ENCODE measurements at regions not wholly inside any gene's neighbourhood (a gene's known extent, or its start where the extent isn't known, plus 50 kb on each side); places are given as distances from the start of the nearest gene placed in this dataset.
A peak's percentile ranks its signal among the peaks of the same experiment; 100 is the strongest.

- TF ChIP-seq, protein P1, sequence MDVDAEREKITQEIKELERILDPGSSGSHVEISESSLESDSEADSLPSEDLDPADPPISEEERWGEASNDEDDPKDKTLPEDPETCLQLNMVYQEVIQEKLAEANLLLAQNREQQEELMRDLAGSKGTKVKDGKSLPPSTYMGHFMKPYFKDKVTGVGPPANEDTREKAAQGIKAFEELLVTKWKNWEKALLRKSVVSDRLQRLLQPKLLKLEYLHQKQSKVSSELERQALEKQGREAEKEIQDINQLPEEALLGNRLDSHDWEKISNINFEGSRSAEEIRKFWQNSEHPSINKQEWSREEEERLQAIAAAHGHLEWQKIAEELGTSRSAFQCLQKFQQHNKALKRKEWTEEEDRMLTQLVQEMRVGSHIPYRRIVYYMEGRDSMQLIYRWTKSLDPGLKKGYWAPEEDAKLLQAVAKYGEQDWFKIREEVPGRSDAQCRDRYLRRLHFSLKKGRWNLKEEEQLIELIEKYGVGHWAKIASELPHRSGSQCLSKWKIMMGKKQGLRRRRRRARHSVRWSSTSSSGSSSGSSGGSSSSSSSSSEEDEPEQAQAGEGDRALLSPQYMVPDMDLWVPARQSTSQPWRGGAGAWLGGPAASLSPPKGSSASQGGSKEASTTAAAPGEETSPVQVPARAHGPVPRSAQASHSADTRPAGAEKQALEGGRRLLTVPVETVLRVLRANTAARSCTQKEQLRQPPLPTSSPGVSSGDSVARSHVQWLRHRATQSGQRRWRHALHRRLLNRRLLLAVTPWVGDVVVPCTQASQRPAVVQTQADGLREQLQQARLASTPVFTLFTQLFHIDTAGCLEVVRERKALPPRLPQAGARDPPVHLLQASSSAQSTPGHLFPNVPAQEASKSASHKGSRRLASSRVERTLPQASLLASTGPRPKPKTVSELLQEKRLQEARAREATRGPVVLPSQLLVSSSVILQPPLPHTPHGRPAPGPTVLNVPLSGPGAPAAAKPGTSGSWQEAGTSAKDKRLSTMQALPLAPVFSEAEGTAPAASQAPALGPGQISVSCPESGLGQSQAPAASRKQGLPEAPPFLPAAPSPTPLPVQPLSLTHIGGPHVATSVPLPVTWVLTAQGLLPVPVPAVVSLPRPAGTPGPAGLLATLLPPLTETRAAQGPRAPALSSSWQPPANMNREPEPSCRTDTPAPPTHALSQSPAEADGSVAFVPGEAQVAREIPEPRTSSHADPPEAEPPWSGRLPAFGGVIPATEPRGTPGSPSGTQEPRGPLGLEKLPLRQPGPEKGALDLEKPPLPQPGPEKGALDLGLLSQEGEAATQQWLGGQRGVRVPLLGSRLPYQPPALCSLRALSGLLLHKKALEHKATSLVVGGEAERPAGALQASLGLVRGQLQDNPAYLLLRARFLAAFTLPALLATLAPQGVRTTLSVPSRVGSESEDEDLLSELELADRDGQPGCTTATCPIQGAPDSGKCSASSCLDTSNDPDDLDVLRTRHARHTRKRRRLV (CRISPR knock-in tag; IDR thresholded peaks at IDR 0.05): no peak
- TF ChIP-seq HNRNPL (IDR thresholded peaks at IDR 0.05; ENCODE audit: low read depth, low read length) (no peak), IKZF1 (IDR thresholded peaks at IDR 0.05) (peak; percentile 93; the same call in 1 of the 2 replicates), ZNF569 (CRISPR knock-in tag; IDR thresholded peaks at IDR 0.05; ENCODE audit: borderline replicate concordance) (no peak)
- TF ChIP-seq, protein P2, sequence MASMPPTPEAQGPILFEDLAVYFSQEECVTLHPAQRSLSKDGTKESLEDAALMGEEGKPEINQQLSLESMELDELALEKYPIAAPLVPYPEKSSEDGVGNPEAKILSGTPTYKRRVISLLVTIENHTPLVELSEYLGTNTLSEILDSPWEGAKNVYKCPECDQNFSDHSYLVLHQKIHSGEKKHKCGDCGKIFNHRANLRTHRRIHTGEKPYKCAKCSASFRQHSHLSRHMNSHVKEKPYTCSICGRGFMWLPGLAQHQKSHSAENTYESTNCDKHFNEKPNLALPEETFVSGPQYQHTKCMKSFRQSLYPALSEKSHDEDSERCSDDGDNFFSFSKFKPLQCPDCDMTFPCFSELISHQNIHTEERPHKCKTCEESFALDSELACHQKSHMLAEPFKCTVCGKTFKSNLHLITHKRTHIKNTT (CRISPR knock-in tag; IDR thresholded peaks at IDR 0.05): no peak
- TF ChIP-seq, protein P3, sequence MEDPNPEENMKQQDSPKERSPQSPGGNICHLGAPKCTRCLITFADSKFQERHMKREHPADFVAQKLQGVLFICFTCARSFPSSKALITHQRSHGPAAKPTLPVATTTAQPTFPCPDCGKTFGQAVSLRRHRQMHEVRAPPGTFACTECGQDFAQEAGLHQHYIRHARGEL (CRISPR knock-in tag; IDR thresholded peaks at IDR 0.05): no peak
Observed at GRCh38 chr17:77809814-77810213, 148.7 kb upstream of the TNRC6C start (continued).

DNA sequence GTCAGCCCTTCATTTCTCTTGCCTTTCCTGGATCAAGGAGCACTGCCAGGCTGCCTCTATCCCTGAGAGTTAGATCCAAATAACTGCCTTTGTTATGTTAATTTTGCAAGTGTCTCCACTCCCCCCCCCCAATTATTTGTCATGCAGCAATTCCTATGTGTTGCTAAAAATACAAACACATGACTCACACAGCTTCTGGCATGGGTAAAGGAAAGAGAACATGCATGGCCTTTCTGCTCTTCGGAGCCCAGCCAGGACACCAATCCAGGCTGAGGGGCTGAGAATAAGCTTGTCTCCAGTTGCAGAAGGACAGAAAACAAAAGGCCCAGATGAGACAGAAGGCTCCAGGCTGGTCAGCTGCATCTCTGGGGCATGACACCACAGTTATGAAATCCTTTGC, 148.0 kb upstream of the TNRC6C start:
- in situ Hi-C loops (cut with HindIII; ENCODE audit: extremely low pct_ligation_motif_present, low pct_unique_long_range_greater_than_20kb): no loop called here

More for the DNA sequence above, 148.0 kb upstream of the TNRC6C start:
- H4K20me1 ChIP-seq (ENCODE audit: insufficient read depth, low read length): no peaks in the 10 kb centered on the region
- WGBS (ENCODE audit: low lambda C conversion rate): 63% methylated on average over 1 of the region's 1 CpG
- TF ChIP-seq ZNF792 (CRISPR knock-in tag; IDR thresholded peaks at IDR 0.05) (no peak), AHR (CRISPR knock-in tag; IDR thresholded peaks at IDR 0.05) (no peak), SRSF4 (IDR thresholded peaks at IDR 0.05; ENCODE audit: low read depth, low read length, poor library complexity, severe bottlenecking) (no peak), ZNF891 (CRISPR knock-in tag; IDR thresholded peaks at IDR 0.05) (no peak), ZNF24 (IDR thresholded peaks at IDR 0.05) (no peak), ZNF720 (CRISPR knock-in tag; IDR thresholded peaks at IDR 0.05) (no peak), HMG20B (CRISPR knock-in tag; conservative IDR thresholded peaks at IDR 0.05) (no peak), NAIF1 (CRISPR knock-in tag; IDR thresholded peaks at IDR 0.05; ENCODE audit: borderline replicate concordance) (no peak), HOXA3 (CRISPR knock-in tag; IDR thresholded peaks at IDR 0.05) (no peak)
- TF ChIP-seq, protein P4, sequence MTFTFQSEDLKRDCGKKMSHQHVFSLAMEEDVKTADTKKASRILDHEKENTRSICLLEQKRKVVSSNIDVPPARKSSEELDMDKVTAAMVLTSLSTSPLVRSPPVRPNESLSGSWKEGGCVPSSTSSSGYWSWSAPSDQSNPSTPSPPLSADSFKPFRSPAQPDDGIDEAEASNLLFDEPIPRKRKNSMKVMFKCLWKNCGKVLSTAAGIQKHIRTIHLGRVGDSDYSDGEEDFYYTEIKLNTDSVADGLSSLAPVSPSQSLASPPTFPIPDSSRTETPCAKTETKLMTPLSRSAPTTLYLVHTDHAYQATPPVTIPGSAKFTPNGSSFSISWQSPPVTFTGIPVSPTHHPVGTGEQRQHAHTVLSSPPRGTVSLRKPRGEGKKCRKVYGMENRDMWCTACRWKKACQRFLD (CRISPR knock-in tag; IDR thresholded peaks at IDR 0.05; ENCODE audit: borderline replicate concordance): no peak
- TF ChIP-seq, protein P5, sequence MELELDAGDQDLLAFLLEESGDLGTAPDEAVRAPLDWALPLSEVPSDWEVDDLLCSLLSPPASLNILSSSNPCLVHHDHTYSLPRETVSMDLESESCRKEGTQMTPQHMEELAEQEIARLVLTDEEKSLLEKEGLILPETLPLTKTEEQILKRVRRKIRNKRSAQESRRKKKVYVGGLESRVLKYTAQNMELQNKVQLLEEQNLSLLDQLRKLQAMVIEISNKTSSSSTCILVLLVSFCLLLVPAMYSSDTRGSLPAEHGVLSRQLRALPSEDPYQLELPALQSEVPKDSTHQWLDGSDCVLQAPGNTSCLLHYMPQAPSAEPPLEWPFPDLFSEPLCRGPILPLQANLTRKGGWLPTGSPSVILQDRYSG (CRISPR knock-in tag; IDR thresholded peaks at IDR 0.05): no peak
- peaks cover 3 to 49% of the 10 kb centered on the region in 2 experiments; a peak in 4 of 5 replicates for H3K27me3 ChIP-seq (ENCODE audit: control insufficient read depth in 1 of 2, insufficient read depth in 2 of 2, low read length in 2 of 2)
- BruUV-seq (replicated peaks): no TSS peak
- H3K79me2 ChIP-seq (ENCODE audit: insufficient read depth, low read length): no peaks in the 10 kb centered on the region
- FAIRE-seq: no peak
- DNase-seq (ENCODE audit: low spot score): no peak
- no peak overlapping the region for H3K27ac ChIP-seq (ENCODE audit: extremely low read length, insufficient read depth, low read length)
- CTCF ChIA-PET (ENCODE audit: low intra/inter-chr PET ratio, low total read pairs): no interaction called here
- H3K4me1 ChIP-seq (ENCODE audit: insufficient read depth, low read length): no peaks in the 10 kb centered on the region
- no peak overlapping the region for H3K4me3 ChIP-seq (replicated peaks in 1 of 3; ENCODE audit: insufficient read depth in 1 of 3, low read depth in 2 of 3, low read length in 3 of 3)
- no peak overlapping the region for H2AFZ ChIP-seq (ENCODE audit: low read length)
- no peak overlapping the region for H3K9ac ChIP-seq (ENCODE audit: insufficient read depth, low read depth, low read length)
- POLR2A ChIA-PET: no interaction called here
- intact Hi-C loops (cut with micrococcal nuclease; ENCODE audit: unreplicated experiment): no loop called here
- H3K9me3 ChIP-seq (ENCODE audit: low read length): no peaks in the 10 kb centered on the region
- H3K36me3 ChIP-seq (replicated peaks in 1 of 2; ENCODE audit: control insufficient read depth in 1 of 2, insufficient read depth in 2 of 2, low read length in 2 of 2): no peaks in the 10 kb centered on the region
- no peak overlapping the region for H3K4me2 ChIP-seq (ENCODE audit: low read depth, low read length)
- ATAC-seq: no peak

Data from HepG2 (cell line).